T-helper 2 cell treated with Interferon-gamma antibody and Interleukin-4, amounts not matched to agents 5 μg/mL and 100 μg/mL, for 36 hours (primary cell): ENCODE measurements at regions not wholly inside any gene's neighbourhood (a gene's known extent, or its start where the extent isn't known, plus 50 kb on each side); places are given as distances from the start of the nearest gene placed in this dataset.

Experiments
- DNase-seq: peaks from one replicate; pipeline ENCODE4 v3.0.0; 2021; ENCODE audit warnings: low spot score
- H3K27ac Mint-ChIP-seq: one replicate; pipeline ENCODE4 v1.8.0; 2021; ENCODE audit warnings: mild to moderate bottlenecking, mixed read lengths
- H3K27me3 Mint-ChIP-seq: one replicate; pipeline ENCODE4 v1.8.0; 2021; ENCODE audit warnings: low read depth, mixed read lengths
- H3K36me3 Mint-ChIP-seq: one replicate; pipeline ENCODE4 v1.8.0; 2021; ENCODE audit warnings: low read depth, mixed read lengths
- H3K4me1 Mint-ChIP-seq: one replicate; pipeline ENCODE4 v1.8.0; 2021; ENCODE audit warnings: low read depth, mixed read lengths
- H3K4me3 Mint-ChIP-seq: one replicate; pipeline ENCODE4 v1.8.0; 2022; ENCODE audit warnings: mild to moderate bottlenecking, moderate library complexity, mixed read lengths
- H3K9me3 Mint-ChIP-seq: one replicate; pipeline ENCODE4 v1.8.0; 2021; ENCODE audit warnings: mixed read lengths

GRCh38 chr4:31130930-31131329 is 410.8 kb downstream of the PCDH7 start:
- no peaks in the 10 kb centered on the region for H3K36me3 Mint-ChIP-seq
- no peak overlapping the region for H3K27ac Mint-ChIP-seq
- no peaks in the 10 kb centered on the region for H3K4me1 Mint-ChIP-seq
- H3K9me3 Mint-ChIP-seq, result peaks cover 23% of the 10 kb centered on the region
- no peaks in the 10 kb centered on the region for H3K27me3 Mint-ChIP-seq
- DNase-seq, result no peak
- H3K4me3 Mint-ChIP-seq, result no peak overlapping the region

- no peaks in the 10 kb centered on the region for H3K4me1 Mint-ChIP-seq
- DNase-seq, result no peak
- peaks cover 30% of the 10 kb centered on the region for H3K9me3 Mint-ChIP-seq
- no peaks in the 10 kb centered on the region for H3K27me3 Mint-ChIP-seq
- no peak overlapping the region for H3K4me3 Mint-ChIP-seq
- no peaks in the 10 kb centered on the region for H3K36me3 Mint-ChIP-seq
- H3K27ac Mint-ChIP-seq, result no peak overlapping the region
Observed at GRCh38 chr4:31134720-31135119, 414.6 kb downstream of the PCDH7 start.

GRCh38 chr4:31139767-31140166 is 419.6 kb downstream of the PCDH7 start:
- no peaks in the 10 kb centered on the region for H3K4me1 Mint-ChIP-seq
- H3K36me3 Mint-ChIP-seq, result no peaks in the 10 kb centered on the region
- no peak overlapping the region for H3K4me3 Mint-ChIP-seq
- no peak for DNase-seq
- H3K27ac Mint-ChIP-seq, result no peak overlapping the region
- H3K9me3 Mint-ChIP-seq, result peaks cover 16% of the 10 kb centered on the region
- no peaks in the 10 kb centered on the region for H3K27me3 Mint-ChIP-seq

DNA sequence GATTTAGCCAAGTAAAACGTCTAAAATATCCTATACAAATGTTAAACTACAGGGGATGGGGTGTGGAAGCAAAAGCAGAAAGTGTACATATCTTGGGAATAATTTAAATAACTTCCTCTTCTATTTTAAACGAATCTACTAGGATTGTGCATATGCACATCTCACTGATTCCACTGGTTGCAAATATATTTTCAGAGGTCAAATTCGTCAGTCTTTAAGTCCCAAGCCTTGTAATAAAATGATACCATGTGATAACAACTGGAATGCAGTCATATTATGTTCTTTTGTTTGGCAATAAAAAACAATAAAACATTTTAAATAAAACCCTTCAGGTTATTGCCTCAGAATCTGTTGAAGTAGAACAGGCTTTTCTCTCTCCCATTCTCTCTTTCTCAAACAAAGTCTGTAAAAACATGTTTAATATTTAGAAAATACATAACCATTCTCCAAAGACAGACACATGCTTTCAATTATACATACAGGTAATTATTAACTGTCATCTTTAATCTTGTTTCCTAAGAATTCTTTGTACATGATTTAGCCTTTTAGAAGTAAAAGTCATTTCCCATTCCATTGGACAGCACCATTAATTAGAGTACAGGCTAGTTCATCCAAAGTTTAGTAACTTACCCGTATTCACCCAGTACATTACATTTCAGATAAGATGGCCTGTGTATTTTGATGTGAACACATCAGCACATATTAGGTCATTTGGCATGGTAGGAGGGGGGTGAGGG is 421.1 kb downstream of the PCDH7 start:
- no peak overlapping the region for H3K27ac Mint-ChIP-seq
- no peaks in the 10 kb centered on the region for H3K4me1 Mint-ChIP-seq
- H3K4me3 Mint-ChIP-seq, result no peak overlapping the region
- DNase-seq, result no peak
- H3K36me3 Mint-ChIP-seq, result no peaks in the 10 kb centered on the region
- peaks cover 12% of the 10 kb centered on the region for H3K9me3 Mint-ChIP-seq
- H3K27me3 Mint-ChIP-seq, result no peaks in the 10 kb centered on the region

DNA sequence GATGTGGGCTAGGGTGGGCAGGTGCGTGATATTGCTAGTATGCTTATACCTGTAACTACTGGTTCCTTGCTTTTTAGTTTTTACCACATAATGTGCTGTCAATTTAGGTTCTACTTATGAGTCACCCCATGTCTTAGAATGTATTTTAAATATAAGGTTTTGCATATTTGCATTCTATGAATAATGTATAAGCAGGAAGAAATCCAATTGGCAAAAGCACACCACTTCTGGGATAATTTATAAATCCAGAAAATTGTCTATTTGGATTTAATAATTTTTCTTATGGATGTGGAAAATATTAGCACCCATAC is 421.6 kb downstream of the PCDH7 start:
- Mint-ChIP-seq H3K4me3 (no peak overlapping the region), H3K9me3 (peaks cover 17% of the 10 kb centered on the region), H3K27me3 (no peaks in the 10 kb centered on the region), H3K4me1 (no peaks in the 10 kb centered on the region), H3K27ac (no peak overlapping the region), H3K36me3 (no peaks in the 10 kb centered on the region)
- no peak for DNase-seq

- H3K27me3 Mint-ChIP-seq, result no peaks in the 10 kb centered on the region
- no peak overlapping the region for H3K4me3 Mint-ChIP-seq
- no peak for DNase-seq
- no peaks in the 10 kb centered on the region for H3K4me1 Mint-ChIP-seq
- H3K9me3 Mint-ChIP-seq, result peaks cover 23% of the 10 kb centered on the region
- no peak overlapping the region for H3K27ac Mint-ChIP-seq
- no peaks in the 10 kb centered on the region for H3K36me3 Mint-ChIP-seq
Observed at GRCh38 chr4:31146366-31146765, 426.2 kb downstream of the PCDH7 start.

DNA sequence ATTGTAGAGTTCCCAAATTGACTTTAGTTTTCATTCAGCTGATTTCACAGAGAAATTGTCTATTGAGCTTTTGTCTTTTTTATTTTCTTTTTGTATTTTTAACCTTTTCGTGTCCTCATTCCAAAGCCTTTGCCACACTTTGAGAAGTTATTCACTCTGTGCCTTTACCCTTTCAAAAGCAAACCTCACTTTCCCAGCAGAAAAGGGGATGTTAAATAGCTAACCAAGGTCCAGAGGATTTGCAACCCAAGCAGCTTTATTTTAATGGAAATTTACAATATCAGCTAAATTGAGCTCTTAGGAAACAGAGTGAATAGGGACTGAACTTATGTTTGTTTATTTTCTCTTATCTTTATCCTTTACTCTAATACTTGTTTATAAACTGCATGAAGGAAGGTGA is 428.8 kb downstream of the PCDH7 start:
- Mint-ChIP-seq H3K36me3 (no peaks in the 10 kb centered on the region), H3K4me1 (no peaks in the 10 kb centered on the region), H3K9me3 (peaks cover 30% of the 10 kb centered on the region), H3K27me3 (no peaks in the 10 kb centered on the region), H3K27ac (no peak overlapping the region), H3K4me3 (no peak overlapping the region)
- no peak for DNase-seq

DNA sequence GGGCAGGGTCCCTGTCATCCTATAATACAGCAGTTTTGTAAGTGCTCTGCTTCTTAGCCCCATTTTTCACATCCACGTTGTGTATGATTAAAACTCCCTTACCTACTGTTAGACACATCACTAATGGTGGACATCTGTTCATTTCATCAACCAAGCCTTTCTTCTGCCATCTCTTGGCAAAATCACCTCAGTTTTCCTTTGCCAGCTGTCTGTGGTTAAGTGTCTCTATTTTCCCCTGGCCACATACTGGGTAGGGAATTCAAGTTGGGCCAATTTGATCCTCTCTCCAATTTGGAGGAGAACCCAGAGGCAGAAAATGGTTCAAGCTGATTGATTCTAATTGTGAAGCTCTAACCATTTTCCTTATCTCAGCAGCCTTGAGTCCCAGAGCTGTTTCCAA is 436.1 kb downstream of the PCDH7 start:
- Mint-ChIP-seq H3K27ac (no peak overlapping the region), H3K36me3 (no peaks in the 10 kb centered on the region), H3K4me3 (no peak overlapping the region), H3K27me3 (no peaks in the 10 kb centered on the region), H3K9me3 (peaks cover 10% of the 10 kb centered on the region), H3K4me1 (no peaks in the 10 kb centered on the region)
- no peak for DNase-seq

GRCh38 chr4:31160146-31160545 is 440.0 kb downstream of the PCDH7 start:
- Mint-ChIP-seq H3K36me3 (no peaks in the 10 kb centered on the region), H3K27me3 (no peaks in the 10 kb centered on the region), H3K9me3 (peaks cover 1% of the 10 kb centered on the region), H3K4me1 (no peaks in the 10 kb centered on the region), H3K27ac (no peak overlapping the region), H3K4me3 (no peak overlapping the region)
- no peak for DNase-seq

- Mint-ChIP-seq H3K4me3 (no peak overlapping the region), H3K27ac (no peak overlapping the region), H3K27me3 (no peaks in the 10 kb centered on the region), H3K36me3 (no peaks in the 10 kb centered on the region), H3K4me1 (no peaks in the 10 kb centered on the region), H3K9me3 (peaks cover 23% of the 10 kb centered on the region)
- no peak for DNase-seq
Observed at GRCh38 chr4:31169846-31170245, 449.7 kb downstream of the PCDH7 start.

GRCh38 chr4:31171362-31171761 is 451.2 kb downstream of the PCDH7 start:
- H3K36me3 Mint-ChIP-seq, result no peaks in the 10 kb centered on the region

DNA sequence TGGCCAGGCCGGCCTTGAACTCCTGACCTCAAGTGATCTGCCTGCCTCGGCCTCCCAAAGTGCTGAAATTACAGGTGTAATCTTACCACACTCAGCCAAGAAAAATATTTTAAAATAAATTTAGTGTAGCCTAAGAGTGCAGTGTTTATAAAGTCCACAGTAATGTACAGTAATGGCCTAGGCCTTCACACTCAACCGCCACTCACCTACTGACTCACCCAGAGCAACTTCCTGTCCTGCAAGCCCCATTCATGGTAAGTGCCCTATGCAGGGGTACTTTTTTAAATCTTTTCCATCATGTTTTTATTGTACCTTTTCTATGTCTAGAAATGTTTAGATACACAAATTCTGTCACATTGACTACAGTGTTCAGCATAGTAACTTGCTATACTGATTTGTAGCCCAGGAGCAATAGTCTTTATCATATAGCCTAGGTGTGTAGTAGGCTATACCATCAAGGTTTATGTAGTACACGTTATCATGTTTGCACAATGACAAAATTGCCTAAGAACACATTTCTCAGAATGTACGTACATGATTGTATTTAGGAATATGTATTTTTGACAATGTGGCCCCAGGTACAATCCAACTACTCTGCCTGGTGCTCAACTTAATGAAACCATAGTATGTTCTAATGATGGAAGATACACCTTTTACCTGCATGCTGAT is 455.2 kb downstream of the PCDH7 start:
- H3K9me3 Mint-ChIP-seq, result peaks cover 18% of the 10 kb centered on the region

More at GRCh38 chr4:31171362-31171761, 451.2 kb downstream of the PCDH7 start:
- Mint-ChIP-seq H3K9me3 (peaks cover 19% of the 10 kb centered on the region), H3K4me1 (no peaks in the 10 kb centered on the region), H3K4me3 (no peak overlapping the region), H3K27ac (no peak overlapping the region), H3K27me3 (no peaks in the 10 kb centered on the region)
- no peak for DNase-seq

GRCh38 chr4:31183256-31183655 is 463.1 kb downstream of the PCDH7 start:
- no peak for DNase-seq
- Mint-ChIP-seq H3K27ac (no peak overlapping the region), H3K36me3 (no peaks in the 10 kb centered on the region), H3K4me3 (no peak overlapping the region), H3K27me3 (no peaks in the 10 kb centered on the region), H3K4me1 (no peaks in the 10 kb centered on the region), H3K9me3 (peaks cover 44% of the 10 kb centered on the region)

More for the DNA sequence above, 455.2 kb downstream of the PCDH7 start:
- H3K4me3 Mint-ChIP-seq, result no peak overlapping the region
- no peaks in the 10 kb centered on the region for H3K27me3 Mint-ChIP-seq
- H3K27ac Mint-ChIP-seq, result no peak overlapping the region
- H3K4me1 Mint-ChIP-seq, result no peaks in the 10 kb centered on the region
- DNase-seq, result no peak
- H3K36me3 Mint-ChIP-seq, result no peaks in the 10 kb centered on the region

DNA sequence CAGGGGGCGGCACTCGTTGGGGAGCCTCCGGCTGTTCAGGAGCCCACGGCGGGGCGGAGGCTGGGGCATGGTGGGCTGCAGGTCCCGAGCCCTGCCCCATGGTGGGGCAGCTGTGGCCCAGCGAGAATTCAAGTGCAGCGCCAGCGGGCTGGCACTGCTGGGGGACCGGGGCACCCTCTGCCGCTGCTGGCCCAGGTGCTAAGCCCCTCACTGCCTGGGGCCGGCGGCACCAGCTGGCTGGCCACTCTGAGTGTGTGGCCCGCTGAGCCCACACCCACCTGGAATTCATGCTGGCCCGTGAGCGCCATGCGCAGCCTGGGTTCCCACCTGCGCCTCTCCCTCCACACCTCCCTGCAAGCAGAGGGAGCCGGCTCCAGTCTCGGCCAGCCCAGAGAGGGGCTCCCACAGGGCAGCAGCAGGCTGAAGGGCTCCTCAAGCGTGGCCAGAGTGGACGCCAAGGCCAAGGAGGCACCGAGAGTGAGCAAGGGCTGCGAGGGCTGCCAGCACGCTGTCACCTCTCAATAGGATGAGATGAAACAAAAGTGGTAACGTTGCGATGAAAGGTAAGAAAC is 464.9 kb downstream of the PCDH7 start:
- no peaks in the 10 kb centered on the region for H3K27me3 Mint-ChIP-seq
- no peaks in the 10 kb centered on the region for H3K36me3 Mint-ChIP-seq
- H3K4me1 Mint-ChIP-seq, result no peaks in the 10 kb centered on the region
- peaks cover 43% of the 10 kb centered on the region for H3K9me3 Mint-ChIP-seq
- H3K27ac Mint-ChIP-seq, result no peak overlapping the region
- no peak overlapping the region for H3K4me3 Mint-ChIP-seq
- no peak for DNase-seq
